Activated T-cell treated with anti-CD3 and anti-CD28 coated beads, Interleukin-2, amount 50 U/mL, for 1 hour (primary cell): ENCODE measurements at regions not wholly inside any gene's neighbourhood (a gene's known extent, or its start where the extent isn't known, plus 50 kb on each side); places are given as distances from the start of the nearest gene placed in this dataset.
A peak's percentile ranks its signal among the peaks of the same experiment; 100 is the strongest.

Experiments
- DNase-seq: peaks from one replicate; pipeline ENCODE4 v3.0.0-alpha.2; 2020

GRCh38 chr10:43825984-43826383 lies 177.3 kb upstream of the ZNF32 start:
- DNase-seq: no peak

GRCh38 chr10:43825421-43825820 lies 176.7 kb upstream of the ZNF32 start:
- no peak for DNase-seq

- DNase-seq: no peak
Measured at GRCh38 chr10:43824934-43825333, 176.3 kb upstream of the ZNF32 start.

- no peak for DNase-seq
Measured at GRCh38 chr10:43822631-43823580, 174.2 kb upstream of the ZNF32 start.

GRCh38 chr10:43821103-43821502 lies 172.4 kb upstream of the ZNF32 start:
- DNase-seq: no peak

GRCh38 chr10:43820663-43821062 lies 172.0 kb upstream of the ZNF32 start:
- no peak for DNase-seq

- DNase-seq: no peak
Measured at GRCh38 chr10:43819464-43820230, 171.0 kb upstream of the ZNF32 start.

- DNase-seq: no peak
Measured at GRCh38 chr10:43818687-43819086, 170.0 kb upstream of the ZNF32 start.

- no peak for DNase-seq
Measured at GRCh38 chr10:43817368-43817767, 168.7 kb upstream of the ZNF32 start.

- DNase-seq: peak; percentile 55
Measured at GRCh38 chr10:43816351-43817321, 168.0 kb upstream of the ZNF32 start.

- no peak for DNase-seq
Measured at GRCh38 chr10:43815181-43815885, 166.7 kb upstream of the ZNF32 start.

GRCh38 chr10:43814663-43815062 lies 166.0 kb upstream of the ZNF32 start:
- DNase-seq: no peak

GRCh38 chr10:43811871-43812270 lies 163.2 kb upstream of the ZNF32 start:
- no peak for DNase-seq

- DNase-seq: no peak
Measured at GRCh38 chr10:43809211-43809930, 160.7 kb upstream of the ZNF32 start.

- no peak for DNase-seq
Measured at GRCh38 chr10:43808136-43808535, 159.5 kb upstream of the ZNF32 start.

- DNase-seq: no peak
Measured at GRCh38 chr10:43806831-43807640, 158.4 kb upstream of the ZNF32 start.

GRCh38 chr10:43803791-43804190 lies 155.1 kb upstream of the ZNF32 start:
- DNase-seq: no peak

- DNase-seq: no peak
Measured at GRCh38 chr10:43802988-43803696, 154.5 kb upstream of the ZNF32 start.

- no peak for DNase-seq
Measured at GRCh38 chr10:43801626-43802025, 152.9 kb upstream of the ZNF32 start.

GRCh38 chr10:43801140-43801539 lies 152.5 kb upstream of the ZNF32 start:
- no peak for DNase-seq
